HG02943 (cell line): ENCODE measurements at regions not wholly inside any gene's neighbourhood (a gene's known extent, or its start where the extent isn't known, plus 50 kb on each side); places are given as distances from the start of the nearest gene placed in this dataset.
A peak's percentile ranks its signal among the peaks of the same experiment; 100 is the strongest.

ENCODE experiments used
- ATAC-seq: cut with Tn5 transposase; IDR thresholded peaks from one replicate; pipeline ENCODE4 v1.9.1; 2021; ENCODE audit warnings: mild to moderate bottlenecking, low read depth, moderate library complexity; ENCODE audit not compliant: unreplicated experiment

GRCh38 chr12:84692071-84692470 is 220.5 kb downstream of the SLC6A15 start:
- ATAC-seq = no peak

GRCh38 chr12:84691266-84691665 is 221.3 kb downstream of the SLC6A15 start:
- ATAC-seq = no peak

GRCh38 chr12:84689638-84690037 is 223.0 kb downstream of the SLC6A15 start:
- no peak for ATAC-seq

GRCh38 chr12:84685379-84685778 is 227.2 kb downstream of the SLC6A15 start:
- ATAC-seq = no peak

GRCh38 chr12:84676787-84677186 is 235.8 kb downstream of the SLC6A15 start:
- ATAC-seq = no peak

GRCh38 chr12:84661786-84662185 is 250.8 kb downstream of the SLC6A15 start:
- ATAC-seq = no peak

- peak; percentile 55 for ATAC-seq
Measured at GRCh38 chr12:84660139-84660538, 252.5 kb downstream of the SLC6A15 start.

- no peak for ATAC-seq
Measured at GRCh38 chr12:84658877-84659276, 253.7 kb downstream of the SLC6A15 start.

GRCh38 chr12:84656705-84657104 is 255.9 kb downstream of the SLC6A15 start:
- no peak for ATAC-seq

GRCh38 chr12:84653482-84653881 is 259.1 kb downstream of the SLC6A15 start:
- no peak for ATAC-seq

- ATAC-seq = no peak
Measured at GRCh38 chr12:84648425-84648824, 264.2 kb downstream of the SLC6A15 start.

GRCh38 chr12:84644908-84645307 is 267.7 kb downstream of the SLC6A15 start:
- ATAC-seq = no peak

- ATAC-seq = no peak
Measured at GRCh38 chr12:84643993-84644392, 268.6 kb downstream of the SLC6A15 start.

GRCh38 chr12:84641940-84642545 is 270.6 kb downstream of the SLC6A15 start:
- no peak for ATAC-seq

- ATAC-seq = no peak
Measured at GRCh38 chr12:84638811-84639368, 273.7 kb downstream of the SLC6A15 start.

GRCh38 chr12:84637926-84638325 is 274.7 kb downstream of the SLC6A15 start:
- ATAC-seq = no peak

GRCh38 chr12:84636801-84637290 is 275.8 kb downstream of the SLC6A15 start:
- no peak for ATAC-seq

- ATAC-seq = no peak
Measured at GRCh38 chr12:84634526-84634925, 278.1 kb downstream of the SLC6A15 start.

- no peak for ATAC-seq
Measured at GRCh38 chr12:84632556-84632955, 280.0 kb downstream of the SLC6A15 start.

- ATAC-seq = no peak
Measured at GRCh38 chr12:84631020-84631419, 281.6 kb downstream of the SLC6A15 start.

- no peak for ATAC-seq
Measured at GRCh38 chr12:84627593-84627992, 285.0 kb downstream of the SLC6A15 start.

- no peak for ATAC-seq
Measured at GRCh38 chr12:84624601-84625000, 288.0 kb downstream of the SLC6A15 start.
